ENCODE measurements at regions not wholly inside any gene's neighbourhood (a gene's known extent, or its start where the extent isn't known, plus 50 kb on each side); places are given as distances from the start of the nearest gene placed in this dataset.

GRCh38 chr5:174527916-174528540 lies 196.4 kb upstream of the MSX2 start:
- no peaks in the 10 kb centered on the region for H3K27me3 Mint-ChIP-seq (ENCODE audit: unreplicated experiment)
- H3K4me3 Mint-ChIP-seq (ENCODE audit: low read depth, unreplicated experiment) = no peak overlapping the region
- peaks cover 53% of the 10 kb centered on the region for H3K4me1 Mint-ChIP-seq (ENCODE audit: low read depth, unreplicated experiment)
- H3K9me3 Mint-ChIP-seq (ENCODE audit: low read depth, unreplicated experiment) = no peaks in the 10 kb centered on the region
- BruUV-seq (replicated peaks) = no TSS peak
- H3K36me3 Mint-ChIP-seq (ENCODE audit: insufficient read depth, unreplicated experiment) = peaks cover 7% of the 10 kb centered on the region
- no peak for DNase-seq
- TF ChIP-seq, protein P1, sequence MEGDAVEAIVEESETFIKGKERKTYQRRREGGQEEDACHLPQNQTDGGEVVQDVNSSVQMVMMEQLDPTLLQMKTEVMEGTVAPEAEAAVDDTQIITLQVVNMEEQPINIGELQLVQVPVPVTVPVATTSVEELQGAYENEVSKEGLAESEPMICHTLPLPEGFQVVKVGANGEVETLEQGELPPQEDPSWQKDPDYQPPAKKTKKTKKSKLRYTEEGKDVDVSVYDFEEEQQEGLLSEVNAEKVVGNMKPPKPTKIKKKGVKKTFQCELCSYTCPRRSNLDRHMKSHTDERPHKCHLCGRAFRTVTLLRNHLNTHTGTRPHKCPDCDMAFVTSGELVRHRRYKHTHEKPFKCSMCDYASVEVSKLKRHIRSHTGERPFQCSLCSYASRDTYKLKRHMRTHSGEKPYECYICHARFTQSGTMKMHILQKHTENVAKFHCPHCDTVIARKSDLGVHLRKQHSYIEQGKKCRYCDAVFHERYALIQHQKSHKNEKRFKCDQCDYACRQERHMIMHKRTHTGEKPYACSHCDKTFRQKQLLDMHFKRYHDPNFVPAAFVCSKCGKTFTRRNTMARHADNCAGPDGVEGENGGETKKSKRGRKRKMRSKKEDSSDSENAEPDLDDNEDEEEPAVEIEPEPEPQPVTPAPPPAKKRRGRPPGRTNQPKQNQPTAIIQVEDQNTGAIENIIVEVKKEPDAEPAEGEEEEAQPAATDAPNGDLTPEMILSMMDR (IDR thresholded peaks at IDR 0.05; ENCODE audit: unreplicated experiment) = no peak
- CTCF ChIA-PET = no interaction called here
- intact Hi-C loops (cut with micrococcal nuclease; ENCODE audit: unreplicated experiment) = loop anchor here (10.0 kb wide), 1 partner anchor 203 kb away; no protein-coding TSS in a partner anchor
- no peak overlapping the region for H3K27ac Mint-ChIP-seq (ENCODE audit: unreplicated experiment)

DNA sequence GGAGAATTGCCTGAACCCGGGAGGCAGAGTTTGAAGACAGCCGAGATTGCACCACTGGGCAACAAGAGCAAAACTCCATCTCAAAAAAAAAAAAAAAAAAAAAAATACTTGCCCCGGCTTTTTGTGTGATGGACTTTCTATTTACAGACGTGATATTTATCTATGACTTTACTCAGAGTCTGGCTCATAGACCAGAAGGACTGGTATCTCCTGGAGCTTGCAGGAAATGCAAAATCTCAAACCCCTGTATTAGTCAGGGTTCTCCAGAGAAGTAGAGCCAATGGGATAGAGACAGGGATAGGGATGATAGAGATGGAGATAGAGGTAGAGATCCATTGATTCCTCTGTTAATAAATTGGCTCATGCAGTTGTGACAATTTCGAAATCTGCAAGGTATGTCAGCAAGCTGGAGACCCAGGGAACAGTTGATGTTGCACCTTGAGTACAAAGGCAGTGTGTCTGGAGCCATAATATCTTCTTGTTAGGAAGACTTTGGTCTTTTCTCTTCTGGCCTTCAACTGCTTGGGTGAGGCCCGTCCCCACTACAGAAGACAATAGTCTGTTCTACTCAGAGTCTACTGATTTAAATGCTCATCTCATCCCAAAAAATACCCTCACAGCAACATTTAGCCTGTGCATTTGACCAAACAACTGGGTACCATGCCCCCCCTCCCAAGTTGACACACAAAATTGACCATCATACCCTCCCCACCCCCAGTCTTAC lies 195.4 kb upstream of the MSX2 start:
- peaks cover 62% of the 10 kb centered on the region for H3K4me1 Mint-ChIP-seq (ENCODE audit: low read depth, unreplicated experiment)
- no peak overlapping the region for H3K27ac Mint-ChIP-seq (ENCODE audit: unreplicated experiment)
- peaks cover 11% of the 10 kb centered on the region for H3K36me3 Mint-ChIP-seq (ENCODE audit: insufficient read depth, unreplicated experiment)
- no TSS peak for BruUV-seq (replicated peaks)
- CTCF ChIA-PET = no interaction called here
- intact Hi-C loops (cut with micrococcal nuclease; ENCODE audit: unreplicated experiment) = loop anchor here (10.0 kb wide), 1 partner anchor 204 kb away; no protein-coding TSS in a partner anchor
- H3K9me3 Mint-ChIP-seq (ENCODE audit: low read depth, unreplicated experiment) = no peaks in the 10 kb centered on the region
- no peak overlapping the region for H3K4me3 Mint-ChIP-seq (ENCODE audit: low read depth, unreplicated experiment)
- TF ChIP-seq, protein P1 (IDR thresholded peaks at IDR 0.05; ENCODE audit: unreplicated experiment) = no peak
- DNase-seq = no peak
- H3K27me3 Mint-ChIP-seq (ENCODE audit: unreplicated experiment) = no peaks in the 10 kb centered on the region

DNA sequence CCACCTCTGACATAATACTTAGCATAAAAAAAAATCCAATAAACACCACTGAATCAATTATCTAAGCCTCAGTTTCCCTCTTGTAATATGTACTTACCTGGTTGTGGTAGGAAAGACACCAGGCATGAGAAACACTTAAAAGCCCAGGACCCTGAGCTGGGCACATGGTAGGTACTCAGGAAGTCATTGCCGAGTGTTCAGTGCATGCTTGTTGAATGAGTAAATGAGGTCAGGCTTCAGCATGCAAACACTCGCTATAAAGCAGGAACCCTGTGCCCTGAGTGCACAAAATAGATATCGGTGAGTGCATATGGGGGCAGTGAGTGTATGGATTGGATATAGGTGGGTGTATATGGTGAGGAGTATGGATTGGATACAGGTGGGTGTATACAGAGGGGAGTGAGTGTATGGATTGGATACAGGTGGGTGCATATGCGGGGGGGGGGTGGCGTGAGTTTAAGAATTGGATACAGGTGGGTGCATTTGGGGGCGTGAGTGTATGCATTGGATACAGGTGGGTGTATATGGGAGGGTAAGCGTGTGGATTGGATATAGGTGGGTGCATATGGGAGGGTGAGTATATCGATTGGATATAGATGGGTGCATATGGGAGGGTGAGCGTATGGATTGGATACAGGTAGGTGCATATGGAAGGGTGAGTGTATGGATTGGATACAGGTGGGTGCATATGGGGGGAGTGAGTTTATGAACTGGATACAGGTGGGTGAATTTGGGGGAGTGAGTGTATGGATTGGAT lies 194.3 kb upstream of the MSX2 start:
- BruUV-seq (replicated peaks) = no TSS peak
- Mint-ChIP-seq H3K4me3 (ENCODE audit: low read depth, unreplicated experiment) (no peak overlapping the region), H3K27me3 (ENCODE audit: unreplicated experiment) (no peaks in the 10 kb centered on the region), H3K9me3 (ENCODE audit: low read depth, unreplicated experiment) (no peaks in the 10 kb centered on the region), H3K27ac (ENCODE audit: unreplicated experiment) (no peak overlapping the region), H3K36me3 (ENCODE audit: insufficient read depth, unreplicated experiment) (peaks cover 13% of the 10 kb centered on the region), H3K4me1 (ENCODE audit: low read depth, unreplicated experiment) (peaks cover 71% of the 10 kb centered on the region)
- TF ChIP-seq, protein P1 (IDR thresholded peaks at IDR 0.05; ENCODE audit: unreplicated experiment) = no peak
- DNase-seq = no peak
- intact Hi-C loops (cut with micrococcal nuclease; ENCODE audit: unreplicated experiment) = loop anchor here (5.0 to 10.0 kb wide), 3 partner anchors 118 to 205 kb away; no protein-coding TSS in a partner anchor
- CTCF ChIA-PET = no interaction called here

DNA sequence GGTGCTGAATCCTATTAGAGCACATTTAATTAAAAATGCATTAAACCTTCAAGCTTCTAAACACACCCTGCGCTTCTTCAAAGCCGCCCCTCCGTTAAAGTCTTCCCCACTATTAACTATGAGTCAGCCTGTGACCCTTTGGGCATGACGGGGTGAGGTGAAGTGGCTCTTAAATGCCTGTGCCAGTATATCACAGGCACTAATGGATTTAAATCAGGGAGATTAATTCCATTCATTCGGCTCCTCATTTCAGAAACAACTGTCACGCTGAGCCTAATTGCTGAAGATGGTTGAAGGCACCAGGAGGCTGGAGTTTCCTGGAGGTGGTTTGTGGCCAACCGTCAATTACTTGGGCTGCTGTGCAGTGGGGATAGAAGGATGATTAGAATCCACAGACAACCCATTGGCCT lies 192.6 kb upstream of the MSX2 start:
- CTCF ChIA-PET = interaction anchor here (0.7 to 2.0 kb wide), 5 partner anchors 11 to 112 kb away, joined by 3 to 11 read pairs (median 3); no protein-coding TSS in a partner anchor
- no peaks in the 10 kb centered on the region for H3K9me3 Mint-ChIP-seq (ENCODE audit: low read depth, unreplicated experiment)
- TF ChIP-seq, protein P1 (IDR thresholded peaks at IDR 0.05; ENCODE audit: unreplicated experiment) = no peak
- no peaks in the 10 kb centered on the region for H3K27me3 Mint-ChIP-seq (ENCODE audit: unreplicated experiment)
- DNase-seq = no peak
- H3K4me1 Mint-ChIP-seq (ENCODE audit: low read depth, unreplicated experiment) = peaks cover 82% of the 10 kb centered on the region
- peak overlapping the region; percentile 49 for H3K4me3 Mint-ChIP-seq (ENCODE audit: low read depth, unreplicated experiment)
- H3K36me3 Mint-ChIP-seq (ENCODE audit: insufficient read depth, unreplicated experiment) = peaks cover 26% of the 10 kb centered on the region
- intact Hi-C loops (cut with micrococcal nuclease; ENCODE audit: unreplicated experiment) = loop anchor here (2.0 to 5.0 kb wide), 3 partner anchors 29 to 196 kb away; no protein-coding TSS in a partner anchor
- BruUV-seq (replicated peaks) = no TSS peak
- peak overlapping the region; percentile 94 for H3K27ac Mint-ChIP-seq (ENCODE audit: unreplicated experiment)

Data from Calu3 (cell line).